Activated CD8-positive, alpha-beta memory T cell treated with anti-CD3 and anti-CD28 coated beads, Interleukin-2, amount 50 U/mL, for 4 hours (primary cell): ENCODE measurements at regions not wholly inside any gene's neighbourhood (a gene's known extent, or its start where the extent isn't known, plus 50 kb on each side); places are given as distances from the start of the nearest gene placed in this dataset.
"Not testable (repeated sequence)": the region's sequence is repeated elsewhere in the genome, so short reads cannot be mapped to it uniquely, and the experiment has no call there.

Experiments
- DNase-seq: peaks from one replicate; pipeline ENCODE4 v3.0.0-alpha.2; 2020

DNA sequence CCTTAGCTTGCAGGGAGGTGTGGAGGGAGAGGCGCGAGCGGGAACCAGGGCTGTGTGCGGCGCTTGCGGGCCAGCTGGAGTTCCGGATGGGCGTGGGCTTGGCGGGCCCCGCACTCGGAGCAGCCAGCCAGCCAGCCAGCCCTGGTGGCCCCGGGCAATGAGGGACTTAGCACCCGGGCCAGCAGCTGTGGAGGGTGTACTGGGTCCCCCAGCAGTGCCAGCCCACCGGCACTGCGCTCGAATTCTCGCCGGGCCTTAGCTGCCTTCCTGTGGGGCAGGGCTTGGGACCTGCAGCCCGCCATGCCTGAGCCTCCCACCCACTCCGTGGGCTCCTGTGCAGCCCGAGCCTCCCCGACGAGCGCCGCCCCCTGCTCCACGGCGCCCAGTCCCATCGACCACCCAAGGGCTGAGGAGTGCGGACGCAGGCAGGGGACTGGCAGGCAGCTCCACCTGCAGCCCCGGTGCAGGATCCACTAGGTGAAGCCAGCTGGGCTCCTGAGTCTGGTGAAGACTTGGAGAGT is 462.2 kb downstream of the ACTL7B start:
- DNase-seq: not testable (repeated sequence)

GRCh38 chr9:108392877-108393276 is 462.9 kb downstream of the ACTL7B start:
- no peak for DNase-seq

DNA sequence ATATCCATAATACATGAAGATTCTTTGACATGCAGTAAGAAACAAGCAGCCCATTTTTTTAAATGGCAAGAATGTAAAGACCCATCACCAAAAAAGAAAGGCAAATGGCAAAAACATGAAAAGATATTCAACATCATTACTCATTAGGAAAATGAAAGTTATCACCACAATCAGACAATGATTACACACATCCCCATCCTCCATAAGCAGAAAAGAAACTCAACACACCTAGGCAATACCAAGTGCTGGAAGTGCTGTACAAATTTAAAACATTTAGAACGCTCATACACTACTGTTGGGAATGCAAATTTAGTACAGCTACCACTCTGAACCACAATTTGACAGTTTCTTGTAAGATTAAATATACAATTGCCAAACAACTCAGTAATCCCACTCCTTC is 466.7 kb downstream of the ACTL7B start:
- no peak for DNase-seq

GRCh38 chr9:108386859-108387384 is 468.9 kb downstream of the ACTL7B start:
- no peak for DNase-seq

- DNase-seq: no peak
Measured at GRCh38 chr9:108386032-108386431, 469.8 kb downstream of the ACTL7B start.

DNA sequence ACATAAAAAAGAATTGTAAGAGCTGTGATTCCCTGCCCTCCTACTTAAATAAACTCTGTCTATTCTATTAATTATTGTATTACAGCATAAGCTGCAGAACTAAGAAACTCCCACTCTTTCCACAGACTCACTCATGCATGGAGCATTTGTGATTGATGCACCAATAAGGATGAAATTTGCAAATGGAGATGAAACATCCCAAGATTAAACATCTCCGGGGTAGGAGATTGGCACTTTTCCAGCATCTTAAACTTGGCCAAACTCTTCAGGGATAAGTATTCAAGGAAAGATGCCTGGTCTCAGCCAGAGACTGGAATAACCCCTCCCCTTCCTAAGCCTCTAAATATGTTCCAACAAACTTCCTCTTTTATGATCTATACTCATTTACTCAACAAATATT is 472.0 kb downstream of the ACTL7B start:
- DNase-seq: no peak

- DNase-seq: no peak
Measured at GRCh38 chr9:108382310-108382709, 473.5 kb downstream of the ACTL7B start.

DNA sequence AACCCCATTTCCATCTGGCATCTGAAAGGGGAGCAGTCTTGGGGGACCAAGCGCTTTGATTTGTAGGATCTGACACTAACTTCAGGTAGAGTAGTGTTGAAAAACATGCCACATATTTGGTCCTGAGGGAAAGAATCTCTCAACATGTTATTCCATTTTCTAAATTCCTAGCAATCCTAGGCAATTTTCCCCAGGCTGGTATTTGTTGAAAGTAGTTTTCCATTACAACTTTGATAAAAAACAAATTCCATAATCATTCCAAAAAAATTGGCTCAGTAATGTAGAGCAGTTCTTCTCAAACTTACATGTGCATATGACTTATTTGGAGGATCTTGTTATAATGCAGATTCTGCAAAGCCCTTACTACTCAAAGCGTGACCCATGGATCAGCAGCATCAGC is 477.9 kb downstream of the ACTL7B start:
- no peak for DNase-seq

- DNase-seq: no peak
Measured at GRCh38 chr9:108377382-108377781, 478.4 kb downstream of the ACTL7B start.

DNA sequence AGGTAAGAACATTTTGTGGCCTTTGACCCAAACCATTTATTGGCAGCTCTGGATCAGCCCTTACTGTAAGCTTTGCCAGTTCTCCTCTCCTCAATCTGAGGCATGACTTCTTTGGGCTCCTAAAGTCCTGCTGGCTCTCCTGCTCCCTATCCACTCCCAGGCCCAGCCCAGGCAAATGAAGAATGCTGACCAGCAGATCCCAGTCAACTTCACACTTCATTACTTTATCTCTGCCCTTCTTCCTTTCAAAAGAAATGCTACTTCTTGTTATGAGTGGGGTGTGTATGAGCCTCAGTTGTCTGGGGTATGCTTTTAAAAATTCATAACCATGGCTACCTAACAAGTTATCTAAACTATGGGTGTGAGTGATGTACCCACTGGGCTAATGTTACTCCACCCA is 479.6 kb downstream of the ACTL7B start:
- DNase-seq: no peak

GRCh38 chr9:108374626-108375025 is 481.2 kb downstream of the ACTL7B start:
- no peak for DNase-seq

DNA sequence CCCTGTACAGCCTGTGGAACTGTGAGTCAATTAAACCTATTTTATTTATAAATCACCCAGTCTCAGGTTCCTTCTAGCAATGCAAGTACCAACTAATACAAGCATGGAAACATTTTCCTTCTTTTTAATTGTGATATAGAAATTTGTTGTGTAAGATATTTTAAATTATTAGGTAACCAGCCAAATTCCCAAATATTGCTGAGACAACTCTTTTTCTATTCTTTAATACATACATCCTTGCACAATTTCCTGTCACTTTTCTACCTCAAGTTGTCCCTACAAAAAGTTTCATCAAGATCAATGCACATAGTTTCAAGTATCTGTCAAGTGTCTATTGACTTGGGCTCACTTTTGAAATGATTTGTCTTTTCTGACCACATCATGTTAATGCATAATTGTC is 488.6 kb downstream of the ACTL7B start:
- DNase-seq: no peak

DNA sequence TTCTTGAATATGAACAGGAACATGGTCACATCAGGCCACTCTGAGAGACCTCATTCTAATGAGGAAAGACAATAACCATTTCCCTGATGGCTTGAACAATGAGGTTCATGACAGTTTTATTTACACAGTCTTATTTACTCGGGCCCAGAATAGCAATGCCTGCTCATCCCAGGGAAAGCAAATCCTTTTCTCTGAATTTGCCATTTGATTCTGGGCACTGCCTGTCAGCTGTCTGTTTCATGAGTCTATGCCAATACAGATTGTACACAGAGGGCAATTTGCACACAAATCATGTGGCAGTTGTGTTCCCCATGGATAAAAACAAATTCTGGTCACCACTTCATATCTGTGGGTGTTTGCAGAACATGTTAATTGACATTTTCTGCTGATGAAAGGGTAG is 492.5 kb downstream of the ACTL7B start:
- no peak for DNase-seq

- no peak for DNase-seq
Measured at GRCh38 chr9:108360304-108360703, 495.5 kb downstream of the ACTL7B start.

DNA sequence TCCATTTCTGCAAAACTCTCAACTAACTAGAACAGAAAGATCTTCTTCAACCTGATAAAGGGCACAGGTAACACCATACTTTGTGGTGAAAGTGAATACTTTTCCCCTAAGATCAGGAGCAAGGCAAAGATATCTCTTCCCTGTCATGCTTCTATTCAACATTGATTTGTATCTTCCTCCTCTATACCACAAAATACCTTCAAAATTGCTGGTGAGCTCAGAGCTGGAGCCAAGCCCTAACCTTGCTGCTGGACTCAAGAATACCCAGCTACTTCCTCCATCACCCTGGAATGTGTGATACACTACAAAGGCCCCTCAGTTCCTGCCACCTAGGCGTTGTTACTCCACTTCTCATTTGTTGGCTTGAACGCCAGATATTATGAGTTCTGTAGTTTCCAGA is 499.0 kb downstream of the ACTL7B start:
- DNase-seq: no peak

DNA sequence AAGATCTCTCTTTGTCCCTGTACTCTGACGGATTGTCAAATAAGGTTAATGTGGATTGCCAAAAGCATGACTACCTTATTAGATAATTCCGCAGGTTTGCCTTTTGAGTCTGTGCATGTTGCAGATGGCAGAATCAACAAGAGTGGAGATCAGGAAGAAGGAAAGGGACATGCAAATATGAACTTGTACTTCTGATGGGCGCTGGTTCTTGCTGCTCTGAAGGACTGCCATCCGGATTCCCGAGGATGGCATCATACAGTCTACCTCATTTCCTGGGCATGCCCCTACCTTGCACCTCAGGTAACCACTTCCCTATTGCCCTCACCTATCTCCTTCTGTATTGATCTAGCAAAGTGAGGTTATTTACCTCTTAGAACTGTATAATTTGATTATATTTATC is 504.2 kb downstream of the ACTL7B start:
- DNase-seq: no peak

GRCh38 chr9:108347463-108348188 is 508.2 kb downstream of the ACTL7B start:
- no peak for DNase-seq

DNA sequence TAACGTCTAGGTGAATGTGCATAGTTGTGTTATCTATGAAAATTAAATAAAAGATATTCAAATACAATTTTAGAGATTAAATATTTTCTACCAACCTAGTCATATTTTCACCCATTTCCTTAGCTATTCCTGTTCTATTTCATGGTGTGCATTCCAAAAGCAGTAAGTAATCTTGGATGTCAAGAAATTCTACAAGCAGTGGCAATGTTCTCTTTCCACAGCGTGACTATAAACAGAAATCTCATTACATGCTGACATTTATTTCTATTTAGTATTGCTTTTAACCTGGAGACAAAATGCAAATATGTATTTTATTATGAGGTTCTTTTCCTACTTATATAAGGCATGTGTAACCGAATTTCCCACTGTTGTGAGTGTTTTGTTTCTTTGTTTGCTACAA is 510.0 kb downstream of the ACTL7B start:
- no peak for DNase-seq

DNA sequence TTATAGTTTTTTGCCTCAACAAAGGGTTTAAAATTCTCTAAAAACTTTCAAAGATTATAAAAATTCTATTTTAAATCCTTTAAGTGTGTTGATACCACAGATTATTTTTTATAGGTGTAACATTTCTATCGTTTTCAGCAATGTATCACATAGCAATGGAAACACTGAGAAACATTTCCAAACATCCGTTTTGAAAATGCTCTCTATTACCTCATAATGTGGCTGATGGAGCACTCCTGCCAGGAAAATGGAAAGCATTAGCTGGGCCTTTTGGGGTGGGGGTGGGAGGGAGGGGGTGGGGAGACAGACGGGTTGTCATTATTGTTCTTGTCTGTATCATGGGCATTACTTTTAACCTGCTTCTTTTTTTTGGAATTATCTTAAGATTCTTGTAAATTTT is 516.5 kb downstream of the ACTL7B start:
- DNase-seq: no peak

- DNase-seq: no peak
Measured at GRCh38 chr9:108336575-108336974, 519.2 kb downstream of the ACTL7B start.

GRCh38 chr9:108333530-108333983 is 522.2 kb downstream of the ACTL7B start:
- DNase-seq: no peak

- no peak for DNase-seq
Measured at GRCh38 chr9:108331596-108331995, 524.2 kb downstream of the ACTL7B start.

DNA sequence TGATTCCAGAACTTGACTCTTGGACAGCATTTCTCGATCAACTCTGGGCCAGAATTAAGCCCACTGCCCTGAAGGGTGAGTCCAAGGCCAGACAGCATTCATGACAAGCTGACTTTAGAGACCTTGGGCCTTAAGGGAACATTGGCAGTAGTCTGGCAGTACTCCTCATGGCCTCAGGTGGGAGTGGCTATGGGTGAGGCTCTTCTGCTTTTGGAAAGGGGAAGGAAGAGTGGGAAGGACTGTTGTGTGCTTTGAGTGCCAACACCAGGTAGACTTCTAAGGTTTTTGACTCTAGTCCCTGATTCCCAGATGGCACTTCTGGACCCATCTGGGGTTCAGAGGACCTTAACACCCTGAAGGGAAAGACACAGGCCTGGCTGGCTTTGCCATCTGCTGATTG is 530.4 kb downstream of the ACTL7B start:
- DNase-seq: no peak

DNA sequence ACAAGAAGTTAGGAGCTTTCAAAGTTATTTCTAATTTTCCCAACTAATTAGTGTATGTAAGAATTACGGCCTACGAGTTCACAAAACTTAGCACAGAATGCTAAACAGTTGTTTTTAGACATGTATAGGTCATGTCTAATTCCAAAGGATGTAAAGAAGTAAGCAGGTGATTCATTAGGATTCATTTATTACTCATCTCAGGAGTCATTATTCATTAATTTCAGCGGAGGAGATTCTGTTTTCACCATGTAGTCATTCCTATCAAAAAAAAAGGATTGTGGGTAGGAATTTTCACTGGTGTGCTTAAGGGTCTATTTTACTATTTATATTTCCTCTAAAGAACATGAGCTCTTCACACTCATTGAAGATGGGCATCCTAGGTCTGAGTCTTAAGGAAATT is 532.2 kb downstream of the ACTL7B start:
- no peak for DNase-seq
